GM12878 (cell line): ENCODE measurements at regions not wholly inside any gene's neighbourhood (a gene's known extent, or its start where the extent isn't known, plus 50 kb on each side); places are given as distances from the start of the nearest gene placed in this dataset.

Experiments used
- ATAC-seq: fragments of 200-7000 bp; cut with Tn5 transposase; 3 replicates; pipeline ENCODE4 v1.9.1; 2020; ENCODE audit warnings: mild to moderate bottlenecking, moderate library complexity
- BruUV-seq: library from RNA; stranded (reverse); fragments of 400-500 nt; replicated peaks from 2 replicates; lab custom pipeline; 2021; lab: Mats Ljungman, UMichigan
- CTCF ChIA-PET: fragments of 300-600 bp; sonication (Branson Sonifier 250); formaldehyde crosslinking; extraction: SDS; loops from one replicate; lab custom pipeline; 2021; ENCODE audit warnings: inconsistent platforms; lab: Yijun Ruan, JAX
- POLR2A ChIA-PET: fragments of 350-600 bp; formaldehyde crosslinking; extraction: SDS; loops from one replicate; lab custom pipeline; 2021; ENCODE audit warnings: inconsistent platforms; lab: Charles Lee
- RAD21 ChIA-PET: fragments of 300-600 bp; sonication (Branson Sonifier 250); formaldehyde crosslinking; loops from one replicate; lab custom pipeline; 2023; ENCODE audit warnings: antibody characterized with exemption; ENCODE audit not compliant: unreplicated experiment; lab: Charles Lee
- SMC1A ChIA-PET: fragments of 300-600 bp; sonication (Branson Sonifier 250); formaldehyde crosslinking; loops from one replicate; lab custom pipeline; 2023; ENCODE audit not compliant: unreplicated experiment, uncharacterized antibody; lab: Charles Lee
- DNase-seq: peaks from one replicate; pipeline ENCODE4 v3.0.0-alpha.2; 2011; ENCODE audit warnings: low read depth, low spot score
- FAIRE-seq: peaks from 3 replicates; lab custom pipeline; 2011; peaks lifted over from hg19 to GRCh38; lab: Jason Lieb, UNC
- H2AFZ ChIP-seq: 2 replicates; pipeline ENCODE4 v1.6.0; 2011; ENCODE audit warnings: low read depth, low read length, control low read depth; ENCODE audit not compliant: control insufficient read depth
- H3K27ac ChIP-seq: 2 replicates; pipeline ENCODE4 v1.5.1; 2011; ENCODE audit warnings: control low read depth; ENCODE audit not compliant: control insufficient read depth, insufficient read depth
- H3K27me3 ChIP-seq, 2 experiments: replicated peaks in 1 of 2; 2 replicates each; pipeline versions ENCODE4 v1.6.0 to v1.6.1; 2011; ENCODE audit warnings: low read length in 1 of 2; ENCODE audit not compliant: control insufficient read depth in 2 of 2, insufficient read depth in 2 of 2
- H3K36me3 ChIP-seq, 2 experiments: 2 replicates each; pipeline ENCODE4 v1.5.1; 2011; ENCODE audit warnings: low read length in 1 of 2; ENCODE audit not compliant: control insufficient read depth in 2 of 2, insufficient read depth in 2 of 2
- H3K4me1 ChIP-seq: 2 replicates; pipeline ENCODE4 v1.6.1; 2011; ENCODE audit warnings: mild to moderate bottlenecking, low read length, moderate library complexity, mixed read lengths; ENCODE audit not compliant: control insufficient read depth, insufficient read depth
- H3K4me2 ChIP-seq: 2 replicates; pipeline ENCODE4 v1.6.0; 2011; ENCODE audit warnings: control low read depth; ENCODE audit not compliant: control insufficient read depth, insufficient read depth
- H3K4me3 ChIP-seq: fragments of 200-600 bp; sonication (generic); 2 replicates; pipeline ENCODE4 v1.5.1; 2016
- H3K79me2 ChIP-seq: 2 replicates; pipeline ENCODE4 v1.6.0; 2011; ENCODE audit warnings: low read length; ENCODE audit not compliant: control insufficient read depth, insufficient read depth
- H3K9ac ChIP-seq: 2 replicates; pipeline ENCODE4 v1.8.0; 2011; ENCODE audit warnings: low read length, control low read depth, mixed read lengths; ENCODE audit not compliant: control insufficient read depth, insufficient read depth
- H3K9me3 ChIP-seq: replicated peaks from 3 replicates; pipeline ENCODE4 v1.5.1; 2011; ENCODE audit warnings: mild to moderate bottlenecking, low read length; ENCODE audit not compliant: control insufficient read depth, insufficient read depth
- H4K20me1 ChIP-seq: 2 replicates; pipeline ENCODE4 v1.6.0; 2011; ENCODE audit not compliant: control insufficient read depth, insufficient read depth
- BRCA1 ChIP-seq: IDR thresholded peaks from 2 replicates; pipeline ENCODE4 v1.6.1; 2011; ENCODE audit warnings: low read depth, low read length, improper control_type of control experiment
- CHD1 ChIP-seq: IDR thresholded peaks from 2 replicates; pipeline ENCODE4 v1.6.1; 2012; ENCODE audit warnings: low read depth, low read length, improper control_type of control experiment
- ETV6 ChIP-seq, 2 experiments: fragments of 450-650 bp in 1 of 2; IDR thresholded peaks in 1 of 2; conservative IDR thresholded peaks in 1 of 2; 2 replicates each; pipeline ENCODE4 v1.6.1; 2014; ENCODE audit warnings: antibody characterized with exemption in 1 of 2, borderline replicate concordance in 1 of 2, low read depth in 1 of 2, mild to moderate bottlenecking in 1 of 2, moderate library complexity in 1 of 2
- NBN ChIP-seq: fragments of 450-650 bp; IDR thresholded peaks from 2 replicates; pipeline ENCODE4 v1.6.1; 2016
- PAX8 ChIP-seq: fragments of 450-650 bp; IDR thresholded peaks from 2 replicates; pipeline ENCODE4 v1.6.1; 2017; ENCODE audit warnings: mild to moderate bottlenecking, moderate library complexity
- POU2F2 ChIP-seq: IDR thresholded peaks from 3 replicates; pipeline ENCODE4 v1.6.1; 2011; ENCODE audit warnings: low read depth, mild to moderate bottlenecking, low read length, borderline replicate concordance
- ZSCAN29 ChIP-seq: fragments of 450-650 bp; IDR thresholded peaks from 2 replicates; pipeline ENCODE4 v1.6.1; 2017; ENCODE audit warnings: mild to moderate bottlenecking, moderate library complexity
- WGBS: methylation state at CpG from one replicate; pipeline ENCODE4 v1.1.6; 2016; ENCODE audit warnings: low lambda C conversion rate; ENCODE audit not compliant: insufficient replicate concordance, insufficient coverage; ENCODE audit errors: missing lambda C conversion rate; 5-methylcytosine and 5-hydroxymethylcytosine counted together
- in situ Hi-C: fragments of 300-500 bp; cut with MboI; formaldehyde crosslinking; loops from 9 replicates; pipeline ENCODE4 v1.14.3; 2018; ENCODE audit warnings: mixed read lengths
- intact Hi-C: fragments of 100-400 bp; cut with micrococcal nuclease; formaldehyde crosslinking; loops from one replicate; pipeline ENCODE4 v1.14.2; 2022; ENCODE audit not compliant: unreplicated experiment
- TF ChIP-seq, protein P1 (sequence below): IDR thresholded peaks from 2 replicates; pipeline ENCODE4 v1.6.1; 2012; ENCODE audit warnings: mild to moderate bottlenecking, low read depth, low read length
- TF ChIP-seq, protein P2 (sequence below): fragments of 450-650 bp; formaldehyde crosslinking; IDR thresholded peaks from 2 replicates; pipeline ENCODE4 v1.5.0; 2022; ENCODE audit warnings: mild to moderate bottlenecking, missing genetic modification characterization
- TF ChIP-seq, protein P3 (sequence below): fragments of 450-650 bp; IDR thresholded peaks from 2 replicates; pipeline ENCODE4 v1.6.1; 2017; ENCODE audit warnings: antibody characterized with exemption, mild to moderate bottlenecking, moderate library complexity
- TF ChIP-seq, protein P4 (sequence below): fragments of 450-650 bp; IDR thresholded peaks from 2 replicates; pipeline ENCODE4 v1.6.1; 2018; ENCODE audit warnings: borderline replicate concordance, mild to moderate bottlenecking; ENCODE audit not compliant: partially characterized antibody

DNA sequence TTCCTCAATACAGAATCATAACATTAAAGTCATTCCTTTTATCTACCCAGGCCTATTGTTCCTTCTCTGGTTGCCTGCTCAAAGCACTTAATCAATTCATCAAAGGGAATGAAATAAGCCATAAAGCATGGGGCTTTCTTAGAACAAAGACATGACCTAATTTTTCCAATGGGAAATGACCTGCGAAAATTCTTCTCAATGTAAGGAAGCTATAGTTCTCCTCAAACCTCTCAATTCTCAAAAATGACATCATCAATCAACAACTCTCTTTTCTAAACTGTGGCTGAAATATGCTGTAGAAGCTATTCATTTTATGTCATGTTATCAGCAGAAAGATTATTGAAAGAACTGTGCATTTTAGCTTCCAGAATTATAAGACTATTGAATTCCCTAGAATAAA, 116.0 kb upstream of the PTPRR start (continued):
- TF ChIP-seq, protein P1, sequence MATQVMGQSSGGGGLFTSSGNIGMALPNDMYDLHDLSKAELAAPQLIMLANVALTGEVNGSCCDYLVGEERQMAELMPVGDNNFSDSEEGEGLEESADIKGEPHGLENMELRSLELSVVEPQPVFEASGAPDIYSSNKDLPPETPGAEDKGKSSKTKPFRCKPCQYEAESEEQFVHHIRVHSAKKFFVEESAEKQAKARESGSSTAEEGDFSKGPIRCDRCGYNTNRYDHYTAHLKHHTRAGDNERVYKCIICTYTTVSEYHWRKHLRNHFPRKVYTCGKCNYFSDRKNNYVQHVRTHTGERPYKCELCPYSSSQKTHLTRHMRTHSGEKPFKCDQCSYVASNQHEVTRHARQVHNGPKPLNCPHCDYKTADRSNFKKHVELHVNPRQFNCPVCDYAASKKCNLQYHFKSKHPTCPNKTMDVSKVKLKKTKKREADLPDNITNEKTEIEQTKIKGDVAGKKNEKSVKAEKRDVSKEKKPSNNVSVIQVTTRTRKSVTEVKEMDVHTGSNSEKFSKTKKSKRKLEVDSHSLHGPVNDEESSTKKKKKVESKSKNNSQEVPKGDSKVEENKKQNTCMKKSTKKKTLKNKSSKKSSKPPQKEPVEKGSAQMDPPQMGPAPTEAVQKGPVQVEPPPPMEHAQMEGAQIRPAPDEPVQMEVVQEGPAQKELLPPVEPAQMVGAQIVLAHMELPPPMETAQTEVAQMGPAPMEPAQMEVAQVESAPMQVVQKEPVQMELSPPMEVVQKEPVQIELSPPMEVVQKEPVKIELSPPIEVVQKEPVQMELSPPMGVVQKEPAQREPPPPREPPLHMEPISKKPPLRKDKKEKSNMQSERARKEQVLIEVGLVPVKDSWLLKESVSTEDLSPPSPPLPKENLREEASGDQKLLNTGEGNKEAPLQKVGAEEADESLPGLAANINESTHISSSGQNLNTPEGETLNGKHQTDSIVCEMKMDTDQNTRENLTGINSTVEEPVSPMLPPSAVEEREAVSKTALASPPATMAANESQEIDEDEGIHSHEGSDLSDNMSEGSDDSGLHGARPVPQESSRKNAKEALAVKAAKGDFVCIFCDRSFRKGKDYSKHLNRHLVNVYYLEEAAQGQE: no peak
- TF ChIP-seq, protein P2, sequence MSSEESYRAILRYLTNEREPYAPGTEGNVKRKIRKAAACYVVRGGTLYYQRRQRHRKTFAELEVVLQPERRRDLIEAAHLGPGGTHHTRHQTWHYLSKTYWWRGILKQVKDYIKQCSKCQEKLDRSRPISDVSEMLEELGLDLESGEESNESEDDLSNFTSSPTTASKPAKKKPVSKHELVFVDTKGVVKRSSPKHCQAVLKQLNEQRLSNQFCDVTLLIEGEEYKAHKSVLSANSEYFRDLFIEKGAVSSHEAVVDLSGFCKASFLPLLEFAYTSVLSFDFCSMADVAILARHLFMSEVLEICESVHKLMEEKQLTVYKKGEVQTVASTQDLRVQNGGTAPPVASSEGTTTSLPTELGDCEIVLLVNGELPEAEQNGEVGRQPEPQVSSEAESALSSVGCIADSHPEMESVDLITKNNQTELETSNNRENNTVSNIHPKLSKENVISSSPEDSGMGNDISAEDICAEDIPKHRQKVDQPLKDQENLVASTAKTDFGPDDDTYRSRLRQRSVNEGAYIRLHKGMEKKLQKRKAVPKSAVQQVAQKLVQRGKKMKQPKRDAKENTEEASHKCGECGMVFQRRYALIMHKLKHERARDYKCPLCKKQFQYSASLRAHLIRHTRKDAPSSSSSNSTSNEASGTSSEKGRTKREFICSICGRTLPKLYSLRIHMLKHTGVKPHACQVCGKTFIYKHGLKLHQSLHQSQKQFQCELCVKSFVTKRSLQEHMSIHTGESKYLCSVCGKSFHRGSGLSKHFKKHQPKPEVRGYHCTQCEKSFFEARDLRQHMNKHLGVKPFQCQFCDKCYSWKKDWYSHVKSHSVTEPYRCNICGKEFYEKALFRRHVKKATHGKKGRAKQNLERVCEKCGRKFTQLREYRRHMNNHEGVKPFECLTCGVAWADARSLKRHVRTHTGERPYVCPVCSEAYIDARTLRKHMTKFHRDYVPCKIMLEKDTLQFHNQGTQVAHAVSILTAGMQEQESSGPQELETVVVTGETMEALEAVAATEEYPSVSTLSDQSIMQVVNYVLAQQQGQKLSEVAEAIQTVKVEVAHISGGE (CRISPR knock-in tag): no peak
- no peak for TF ChIP-seq CHD1

DNA sequence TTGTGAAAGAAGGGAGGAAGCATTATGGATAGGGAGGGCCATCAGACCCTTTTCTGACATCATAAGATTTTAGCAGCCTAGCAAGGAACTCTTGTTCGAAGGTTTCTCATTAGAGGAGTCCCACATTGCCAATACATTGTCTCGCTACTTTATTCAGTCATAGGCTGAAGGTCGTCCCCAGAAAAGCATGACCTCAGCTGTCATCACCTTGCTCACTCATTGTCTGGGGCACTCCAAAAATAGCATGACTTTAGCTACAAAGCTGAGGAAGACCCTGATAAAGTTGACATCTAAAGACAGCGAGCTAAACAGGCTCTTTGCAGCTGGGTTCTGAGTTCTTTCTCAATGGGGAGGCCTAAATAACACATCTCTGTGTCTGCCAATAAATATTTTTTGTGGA, 112.4 kb upstream of the PTPRR start:
- Histone ChIP-seq H3K27me3 (no peaks in the 10 kb centered on the region), H3K4me3 (no peak overlapping the region), H3K9ac (no peak overlapping the region), H3K4me1 (no peaks in the 10 kb centered on the region), H3K27ac (no peak overlapping the region), H2AFZ (no peak overlapping the region), H4K20me1 (no peaks in the 10 kb centered on the region), H3K4me2 (no peak overlapping the region), H3K9me3 (no peaks in the 10 kb centered on the region), H3K36me3 (no peaks in the 10 kb centered on the region), H3K79me2 (no peaks in the 10 kb centered on the region)
- ChIA-PET POLR2A (no interaction called here), SMC1A (interaction anchor here (1.6 kb wide), 1 partner anchor 20 kb away, joined by 3 read pairs; no protein-coding TSS in a partner anchor), CTCF (no interaction called here), RAD21 (no interaction called here)
- WGBS: 17% methylated on average over 4 of the region's 4 CpGs
- in situ Hi-C loops (no loop called here), intact Hi-C loops (no loop called here)
- no TSS peak for BruUV-seq
- DNase-seq (no peak), FAIRE-seq (no peak), ATAC-seq (no peak)
- TF ChIP-seq NBN: no peak
- TF ChIP-seq, protein P3, sequence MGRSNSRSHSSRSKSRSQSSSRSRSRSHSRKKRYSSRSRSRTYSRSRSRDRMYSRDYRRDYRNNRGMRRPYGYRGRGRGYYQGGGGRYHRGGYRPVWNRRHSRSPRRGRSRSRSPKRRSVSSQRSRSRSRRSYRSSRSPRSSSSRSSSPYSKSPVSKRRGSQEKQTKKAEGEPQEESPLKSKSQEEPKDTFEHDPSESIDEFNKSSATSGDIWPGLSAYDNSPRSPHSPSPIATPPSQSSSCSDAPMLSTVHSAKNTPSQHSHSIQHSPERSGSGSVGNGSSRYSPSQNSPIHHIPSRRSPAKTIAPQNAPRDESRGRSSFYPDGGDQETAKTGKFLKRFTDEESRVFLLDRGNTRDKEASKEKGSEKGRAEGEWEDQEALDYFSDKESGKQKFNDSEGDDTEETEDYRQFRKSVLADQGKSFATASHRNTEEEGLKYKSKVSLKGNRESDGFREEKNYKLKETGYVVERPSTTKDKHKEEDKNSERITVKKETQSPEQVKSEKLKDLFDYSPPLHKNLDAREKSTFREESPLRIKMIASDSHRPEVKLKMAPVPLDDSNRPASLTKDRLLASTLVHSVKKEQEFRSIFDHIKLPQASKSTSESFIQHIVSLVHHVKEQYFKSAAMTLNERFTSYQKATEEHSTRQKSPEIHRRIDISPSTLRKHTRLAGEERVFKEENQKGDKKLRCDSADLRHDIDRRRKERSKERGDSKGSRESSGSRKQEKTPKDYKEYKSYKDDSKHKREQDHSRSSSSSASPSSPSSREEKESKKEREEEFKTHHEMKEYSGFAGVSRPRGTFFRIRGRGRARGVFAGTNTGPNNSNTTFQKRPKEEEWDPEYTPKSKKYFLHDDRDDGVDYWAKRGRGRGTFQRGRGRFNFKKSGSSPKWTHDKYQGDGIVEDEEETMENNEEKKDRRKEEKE: no peak
- TF ChIP-seq POU2F2: no peak
- TF ChIP-seq ZSCAN29: no peak
- TF ChIP-seq ETV6 (conservative IDR thresholded peaks at IDR 0.05 in 1 of 2, IDR thresholded peaks at IDR 0.05 in 1 of 2; ENCODE audit: borderline replicate concordance in 1 of 2, low read depth in 1 of 2): no peak
- TF ChIP-seq, protein P4, sequence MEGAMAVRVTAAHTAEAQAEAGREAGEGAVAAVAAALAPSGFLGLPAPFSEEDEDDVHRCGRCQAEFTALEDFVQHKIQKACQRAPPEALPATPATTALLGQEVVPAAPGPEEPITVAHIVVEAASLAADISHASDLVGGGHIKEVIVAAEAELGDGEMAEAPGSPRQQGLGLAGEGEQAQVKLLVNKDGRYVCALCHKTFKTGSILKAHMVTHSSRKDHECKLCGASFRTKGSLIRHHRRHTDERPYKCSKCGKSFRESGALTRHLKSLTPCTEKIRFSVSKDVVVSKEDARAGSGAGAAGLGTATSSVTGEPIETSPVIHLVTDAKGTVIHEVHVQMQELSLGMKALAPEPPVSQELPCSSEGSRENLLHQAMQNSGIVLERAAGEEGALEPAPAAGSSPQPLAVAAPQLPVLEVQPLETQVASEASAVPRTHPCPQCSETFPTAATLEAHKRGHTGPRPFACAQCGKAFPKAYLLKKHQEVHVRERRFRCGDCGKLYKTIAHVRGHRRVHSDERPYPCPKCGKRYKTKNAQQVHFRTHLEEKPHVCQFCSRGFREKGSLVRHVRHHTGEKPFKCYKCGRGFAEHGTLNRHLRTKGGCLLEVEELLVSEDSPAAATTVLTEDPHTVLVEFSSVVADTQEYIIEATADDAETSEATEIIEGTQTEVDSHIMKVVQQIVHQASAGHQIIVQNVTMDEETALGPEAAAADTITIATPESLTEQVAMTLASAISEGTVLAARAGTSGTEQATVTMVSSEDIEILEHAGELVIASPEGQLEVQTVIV: no peak
- TF ChIP-seq PAX8: no peak
- TF ChIP-seq BRCA1: no peak
